K562 (cell line): ENCODE measurements at regions not wholly inside any gene's neighbourhood (a gene's known extent, or its start where the extent isn't known, plus 50 kb on each side); places are given as distances from the start of the nearest gene placed in this dataset.

ENCODE experiments used
- ATAC-seq: fragments of 200-7000 bp; cut with Tn5 transposase; 3 replicates; pipeline ENCODE4 v1.9.1; 2020; ENCODE audit warnings: moderate library complexity
- BruUV-seq: library from RNA; stranded (reverse); fragments of 400-500 nt; replicated peaks from 2 replicates; lab custom pipeline; 2021; lab: Mats Ljungman, UMichigan
- CTCF ChIA-PET: fragments of 300-600 bp; formaldehyde crosslinking; extraction: SDS; loops from one replicate; lab custom pipeline; 2021; ENCODE audit warnings: low intra/inter-chr PET ratio; lab: Yijun Ruan, JAX
- POLR2A ChIA-PET: fragments of 300-600, 350-650 bp; sonication (Branson Sonifier 250); formaldehyde crosslinking; extraction: SDS; loops from one replicate; lab custom pipeline; 2021; ENCODE audit warnings: antibody characterized with exemption, inconsistent platforms; lab: Yijun Ruan, JAX
- DNase-seq, 4 experiments: peaks; one replicate each; pipeline versions ENCODE4 v3.0.0 to v3.0.0-alpha.2; 2011 to 2018; ENCODE audit warnings: low spot score in 3 of 4, mixed read lengths in 3 of 4; ENCODE audit errors: extremely low read depth in 1 of 4
- FAIRE-seq: peaks from 2 replicates; lab custom pipeline; 2011; peaks lifted over from hg19 to GRCh38; lab: Jason Lieb, UNC
- H2AFZ ChIP-seq: 2 replicates; pipeline ENCODE4 v1.6.0; 2011; ENCODE audit warnings: low read depth, low read length, control low read depth, inconsistent platforms
- H3K27ac ChIP-seq: fragments of 200-600 bp; 3 replicates; pipeline ENCODE4 v1.8.0; 2011; ENCODE audit warnings: low read depth, mild to moderate bottlenecking, control low read depth, inconsistent platforms, low read length, moderate library complexity, mixed read lengths; ENCODE audit errors: extremely low read depth
- H3K27me3 ChIP-seq, 2 experiments: fragments of 300-600 bp in 1 of 2; 2 replicates in 1 of 2; 3 replicates in 1 of 2; pipeline versions ENCODE4 v1.6.0 to v1.8.0; 2011; ENCODE audit warnings: inconsistent platforms in 2 of 2, low read length in 2 of 2, mild to moderate bottlenecking in 1 of 2, mixed read lengths in 1 of 2, moderate library complexity in 1 of 2; ENCODE audit not compliant: control insufficient read depth in 2 of 2, insufficient read depth in 2 of 2
- H3K36me3 ChIP-seq: fragments of 300-600 bp; 3 replicates; pipeline ENCODE4 v1.8.0; 2011; ENCODE audit warnings: mild to moderate bottlenecking, low read length, inconsistent platforms; ENCODE audit not compliant: control insufficient read depth, insufficient read depth
- H3K4me1 ChIP-seq, 2 experiments: fragments of 200-600 bp in 1 of 2; replicated peaks in 1 of 2; 2 replicates in 1 of 2; 3 replicates in 1 of 2; pipeline versions ENCODE4 v1.5.1 to v1.8.0; 2011; ENCODE audit warnings: inconsistent platforms in 2 of 2, low read length in 2 of 2, mild to moderate bottlenecking in 1 of 2, mixed read lengths in 1 of 2, moderate library complexity in 1 of 2; ENCODE audit not compliant: control insufficient read depth in 2 of 2, insufficient read depth in 2 of 2
- H3K4me2 ChIP-seq: 2 replicates; pipeline ENCODE4 v1.6.1; 2011; ENCODE audit warnings: low read length, control low read depth, inconsistent platforms, mixed read lengths; ENCODE audit not compliant: insufficient read depth
- H3K4me3 ChIP-seq: fragments of 200-600 bp; sonication (generic), shearing (Covaris generic); 2 replicates; pipeline ENCODE4 v1.5.1; 2016; ENCODE audit warnings: control low read depth, inconsistent platforms
- H3K79me2 ChIP-seq: fragments of 200-600 bp; 3 replicates; pipeline ENCODE4 v1.8.0; 2011; ENCODE audit warnings: low read length, inconsistent platforms; ENCODE audit not compliant: control insufficient read depth, insufficient read depth
- H3K9ac ChIP-seq, 2 experiments: 2 replicates each; pipeline versions ENCODE4 v1.6.0 to v1.6.1; 2011; ENCODE audit warnings: low read depth in 2 of 2, low read length in 2 of 2, control low read depth in 1 of 2, inconsistent platforms in 1 of 2, mild to moderate bottlenecking in 1 of 2, mixed read lengths in 1 of 2; ENCODE audit not compliant: insufficient read depth in 1 of 2
- H3K9me1 ChIP-seq: one replicate; pipeline ENCODE4 v1.6.0; 2011; ENCODE audit warnings: inconsistent platforms, mild to moderate bottlenecking, low read length, moderate library complexity; ENCODE audit not compliant: control insufficient read depth, insufficient read depth
- H3K9me3 ChIP-seq: replicated peaks from 2 replicates; pipeline ENCODE4 v1.5.1; 2011; ENCODE audit warnings: low read depth, low read length, inconsistent platforms; ENCODE audit not compliant: control insufficient read depth, insufficient read depth
- H4K20me1 ChIP-seq: replicated peaks from 2 replicates; pipeline ENCODE4 v1.6.1; 2011; ENCODE audit warnings: low read length, inconsistent platforms, mixed read lengths; ENCODE audit not compliant: control insufficient read depth, insufficient read depth
- AFF1 ChIP-seq, 2 experiments: fragments of 450-650 bp; IDR thresholded peaks; 2 replicates each; pipeline ENCODE4 v1.6.1; 2018; ENCODE audit warnings: mild to moderate bottlenecking in 2 of 2, low read depth in 1 of 2; ENCODE audit not compliant: partially characterized antibody in 2 of 2
- ARID1B ChIP-seq: fragments of 450-650 bp; IDR thresholded peaks from 2 replicates; pipeline ENCODE4 v1.6.1; 2016; ENCODE audit warnings: antibody characterized with exemption, mild to moderate bottlenecking, inconsistent platforms
- ASH1L ChIP-seq: fragments of 450-650 bp; IDR thresholded peaks from 2 replicates; pipeline ENCODE4 v1.6.1; 2018; ENCODE audit warnings: borderline replicate concordance, mild to moderate bottlenecking, low read depth; ENCODE audit not compliant: partially characterized antibody
- BDP1 ChIP-seq: IDR thresholded peaks from 3 replicates; pipeline ENCODE4 v1.6.1; 2011; ENCODE audit not compliant: insufficient read length, insufficient read depth
- BHLHE40 ChIP-seq: IDR thresholded peaks from 2 replicates; pipeline ENCODE4 v1.6.1; 2011; ENCODE audit warnings: low read length, improper control_type of control experiment
- CBFA2T3 ChIP-seq: fragments of 450-650 bp; IDR thresholded peaks from 2 replicates; pipeline ENCODE4 v1.6.1; 2017
- CHD4 ChIP-seq: fragments of 200-600 bp; sonication (generic); IDR thresholded peaks from 3 replicates; pipeline ENCODE4 v1.6.1; 2012; ENCODE audit warnings: low read depth, mild to moderate bottlenecking, mixed read lengths, low read length, inconsistent platforms; ENCODE audit not compliant: insufficient read depth, insufficient replicate concordance, poor library complexity, severe bottlenecking
- CSDE1 ChIP-seq, 2 experiments: fragments of 450-650 bp; IDR thresholded peaks; 2 replicates each; pipeline ENCODE4 v1.6.1; 2016; ENCODE audit warnings: mild to moderate bottlenecking in 1 of 2
- ESRRB ChIP-seq: fragments of 250-450 bp; sonication (Bioruptor Pico); IDR thresholded peaks from 2 replicates; pipeline ENCODE4 v1.5.0; 2020; ENCODE audit warnings: mild to moderate bottlenecking, moderate library complexity, borderline replicate concordance
- KAT2B ChIP-seq: IDR thresholded peaks from one replicate; pipeline ENCODE4 v1.6.1; 2012; ENCODE audit warnings: low read depth, mild to moderate bottlenecking, control low read depth, inconsistent platforms, low read length, moderate library complexity
- MXI1 ChIP-seq: IDR thresholded peaks from 2 replicates; pipeline ENCODE4 v1.6.1; 2011; ENCODE audit warnings: low read depth, mild to moderate bottlenecking, improper control_type of control experiment, low read length
- NCOA6 ChIP-seq: fragments of 450-650 bp; IDR thresholded peaks from 2 replicates; pipeline ENCODE4 v1.6.1; 2017; ENCODE audit warnings: mild to moderate bottlenecking
- NFIX ChIP-seq: fragments of 250-450 bp; sonication (Bioruptor Pico); IDR thresholded peaks from 2 replicates; pipeline ENCODE4 v1.4.0; 2020; ENCODE audit warnings: low read depth, mild to moderate bottlenecking, moderate library complexity
- NR2F6 ChIP-seq: fragments of 450-650 bp; formaldehyde crosslinking; IDR thresholded peaks from 2 replicates; pipeline ENCODE4 v1.4.0; 2020; ENCODE audit warnings: mild to moderate bottlenecking
- POLR2G ChIP-seq: fragments of 200-400 bp; formaldehyde crosslinking; IDR thresholded peaks from 2 replicates; pipeline ENCODE4 v1.6.1; 2017; ENCODE audit warnings: low read depth, mild to moderate bottlenecking, antibody characterized with exemption, low read length, moderate library complexity
- TRIM24 ChIP-seq, 2 experiments: fragments of 450-650 bp; IDR thresholded peaks; 2 replicates each; pipeline ENCODE4 v1.6.1; 2016
- ZNF217 ChIP-seq: sonication (generic); formaldehyde crosslinking; IDR thresholded peaks from 2 replicates; pipeline ENCODE4 v1.8.0; 2022; ENCODE audit warnings: mild to moderate bottlenecking, missing genetic modification reagents
- ZNF583 ChIP-seq: fragments of 250-450 bp; sonication (Bioruptor Pico); IDR thresholded peaks from 2 replicates; pipeline ENCODE4 v1.4.0; 2020
- ZNF644 ChIP-seq: fragments of 200-800 bp; sonication (Bioruptor generic); IDR thresholded peaks from 2 replicates; pipeline ENCODE4 v1.6.1; 2016; ENCODE audit warnings: low read depth, missing genetic modification characterization, missing compliant biosample characterization
- ZNF780A ChIP-seq: fragments of 250-450 bp; sonication (Bioruptor Pico); IDR thresholded peaks from 2 replicates; pipeline ENCODE4 v1.5.0; 2021; ENCODE audit warnings: mild to moderate bottlenecking
- WGBS: fragments of 100-300 bp; shearing (Covaris generic); methylation state at CpG from one replicate; pipeline ENCODE4 v1.1.6; 2016; ENCODE audit warnings: low coverage, mixed read lengths; ENCODE audit not compliant: insufficient coverage; ENCODE audit errors: missing lambda C conversion rate; 5-methylcytosine and 5-hydroxymethylcytosine counted together
- in situ Hi-C: fragments of 300-500 bp; cut with MboI; formaldehyde crosslinking; loops from 4 replicates; pipeline ENCODE4 v1.15.0; 2018; ENCODE audit warnings: inconsistent platforms, mixed read lengths
- intact Hi-C: fragments of 100-400 bp; cut with micrococcal nuclease; formaldehyde crosslinking; loops from 2 replicates; pipeline ENCODE4 v1.14.2; 2022

- TF ChIP-seq AFF1 (IDR thresholded peaks at IDR 0.05; ENCODE audit: low read depth in 1 of 2, partially characterized antibody in 2 of 2) (no peak), ZNF644 (tag) (no peak), CSDE1 (IDR thresholded peaks at IDR 0.05) (no peak), TRIM24 (IDR thresholded peaks at IDR 0.05) (no peak), ZNF583 (no peak), POLR2G (no peak)
Observed at GRCh38 chr10:125300937-125301336, 140.6 kb upstream of the CTBP2 start (continued).

- no peak for TF ChIP-seq CBFA2T3
- TF ChIP-seq NR2F6: no peak
- no peak for TF ChIP-seq BHLHE40
- TF ChIP-seq KAT2B: no peak
- no peak for TF ChIP-seq ESRRB
- no peak for TF ChIP-seq ARID1B
- TF ChIP-seq ASH1L: no peak
- TF ChIP-seq CHD4: no peak
- TF ChIP-seq ZNF780A (CRISPR knock-in tag): no peak
- no peak for TF ChIP-seq BDP1
- TF ChIP-seq ZNF217 (CRISPR knock-in tag): no peak
- no peak for TF ChIP-seq NFIX
- no peak for TF ChIP-seq MXI1
- TF ChIP-seq NCOA6: no peak
- TF ChIP-seq, all 486 proteins: peak for 0
- H2AFZ ChIP-seq: no peak overlapping the region
- no peak overlapping the region for H3K27ac ChIP-seq
- H3K4me1 ChIP-seq: no peaks in the 10 kb centered on the region
- H4K20me1 ChIP-seq: no peaks in the 10 kb centered on the region
- no peaks in the 10 kb centered on the region for H3K9me3 ChIP-seq
- no peaks in the 10 kb centered on the region for H3K79me2 ChIP-seq
- intact Hi-C loops (no loop called here), in situ Hi-C loops (no loop called here)
- peaks cover 0 to 20% of the 10 kb centered on the region in 2 experiments; a peak in 2 of 5 replicates for H3K27me3 ChIP-seq
- 0% methylated on average over 2 of the region's 2 CpGs for WGBS
- ATAC-seq: no peak
- no TSS peak for BruUV-seq
- FAIRE-seq: no peak
- DNase-seq: no peak
- H3K9me1 ChIP-seq: no peaks in the 10 kb centered on the region
- H3K36me3 ChIP-seq: no peaks in the 10 kb centered on the region
- no peak overlapping the region for H3K4me2 ChIP-seq
- ChIA-PET CTCF (no interaction called here), POLR2A (no interaction called here)
- H3K4me3 ChIP-seq: no peak overlapping the region
- H3K9ac ChIP-seq: no peak overlapping the region
Observed at GRCh38 chr10:125299461-125299860, 139.1 kb upstream of the CTBP2 start.
